ENCODE measurements at regions not wholly inside any gene's neighbourhood (a gene's known extent, or its start where the extent isn't known, plus 50 kb on each side); places are given as distances from the start of the nearest gene placed in this dataset.

GRCh38 chr2:62306751-62307468 is 111.0 kb downstream of the B3GNT2 start:
- no peaks in the 10 kb centered on the region for H3K9me3 ChIP-seq (replicated peaks; ENCODE audit: control insufficient read depth, low read depth, low read length)
- H3K27me3 ChIP-seq (ENCODE audit: control insufficient read depth, insufficient read depth, low read length) = no peaks in the 10 kb centered on the region
- DNase-seq = no peak
- H3K27ac ChIP-seq (ENCODE audit: low read length) = peak overlapping the region; percentile 13
- peaks cover 23% of the 10 kb centered on the region for H3K4me1 ChIP-seq (ENCODE audit: control insufficient read depth, insufficient read depth, low read length)
- H3K4me3 ChIP-seq (ENCODE audit: low read length) = no peak overlapping the region
- no peaks in the 10 kb centered on the region for H3K36me3 ChIP-seq (ENCODE audit: control insufficient read depth, insufficient read depth, low read length)
- 55% methylated on average over 5 of the region's 7 CpGs for WGBS (ENCODE audit: insufficient coverage)

- DNase-seq = no peak
- Histone ChIP-seq H3K27me3 (ENCODE audit: control insufficient read depth, insufficient read depth, low read length) (no peaks in the 10 kb centered on the region), H3K9me3 (replicated peaks; ENCODE audit: control insufficient read depth, low read depth, low read length) (no peaks in the 10 kb centered on the region), H3K4me3 (ENCODE audit: low read length) (no peak overlapping the region), H3K4me1 (ENCODE audit: control insufficient read depth, insufficient read depth, low read length) (peaks cover 23% of the 10 kb centered on the region), H3K27ac (ENCODE audit: low read length) (no peak overlapping the region), H3K36me3 (ENCODE audit: control insufficient read depth, insufficient read depth, low read length) (no peaks in the 10 kb centered on the region)
- WGBS (ENCODE audit: insufficient coverage) = 64% methylated on average over 9 of the region's 12 CpGs
Observed at GRCh38 chr2:62305421-62306176, 109.7 kb downstream of the B3GNT2 start.

GRCh38 chr2:62304429-62305417 is 108.8 kb downstream of the B3GNT2 start:
- WGBS (ENCODE audit: insufficient coverage) = 64% methylated on average over 9 of the region's 13 CpGs
- peak; percentile 26 for DNase-seq

GRCh38 chr2:62303788-62304187 is 107.9 kb downstream of the B3GNT2 start:
- peak overlapping the region; percentile 32 for H3K27ac ChIP-seq (ENCODE audit: low read length)
- WGBS (ENCODE audit: insufficient coverage) = 81% methylated on average over 2 of the region's 3 CpGs
- no peak overlapping the region for H3K4me3 ChIP-seq (ENCODE audit: low read length)
- H3K4me1 ChIP-seq (ENCODE audit: control insufficient read depth, insufficient read depth, low read length) = peaks cover 15% of the 10 kb centered on the region
- DNase-seq = no peak
- no peaks in the 10 kb centered on the region for H3K36me3 ChIP-seq (ENCODE audit: control insufficient read depth, insufficient read depth, low read length)
- no peaks in the 10 kb centered on the region for H3K9me3 ChIP-seq (replicated peaks; ENCODE audit: control insufficient read depth, low read depth, low read length)
- H3K27me3 ChIP-seq (ENCODE audit: control insufficient read depth, insufficient read depth, low read length) = no peaks in the 10 kb centered on the region

More at GRCh38 chr2:62304429-62305417, 108.8 kb downstream of the B3GNT2 start:
- no peak overlapping the region for H3K4me3 ChIP-seq (ENCODE audit: low read length)
- peaks cover 20% of the 10 kb centered on the region for H3K4me1 ChIP-seq (ENCODE audit: control insufficient read depth, insufficient read depth, low read length)
- no peaks in the 10 kb centered on the region for H3K9me3 ChIP-seq (replicated peaks; ENCODE audit: control insufficient read depth, low read depth, low read length)
- no peaks in the 10 kb centered on the region for H3K27me3 ChIP-seq (ENCODE audit: control insufficient read depth, insufficient read depth, low read length)
- H3K27ac ChIP-seq (ENCODE audit: low read length) = peak overlapping the region; percentile 32
- H3K36me3 ChIP-seq (ENCODE audit: control insufficient read depth, insufficient read depth, low read length) = no peaks in the 10 kb centered on the region

GRCh38 chr2:62302631-62303435 is 106.9 kb downstream of the B3GNT2 start:
- no peak for DNase-seq
- 43% methylated on average over 2 of the region's 6 CpGs for WGBS (ENCODE audit: insufficient coverage)
- H3K27ac ChIP-seq (ENCODE audit: low read length) = no peak overlapping the region

GRCh38 chr2:62300925-62301324 is 105.0 kb downstream of the B3GNT2 start:
- H3K36me3 ChIP-seq (ENCODE audit: control insufficient read depth, insufficient read depth, low read length) = no peaks in the 10 kb centered on the region
- no peak overlapping the region for H3K4me3 ChIP-seq (ENCODE audit: low read length)
- DNase-seq = no peak
- no peaks in the 10 kb centered on the region for H3K9me3 ChIP-seq (replicated peaks; ENCODE audit: control insufficient read depth, low read depth, low read length)
- peaks cover 4% of the 10 kb centered on the region for H3K4me1 ChIP-seq (ENCODE audit: control insufficient read depth, insufficient read depth, low read length)
- no peaks in the 10 kb centered on the region for H3K27me3 ChIP-seq (ENCODE audit: control insufficient read depth, insufficient read depth, low read length)
- H3K27ac ChIP-seq (ENCODE audit: low read length) = no peak overlapping the region
- WGBS (ENCODE audit: insufficient coverage) = no CpG with 5 or more reads among the region's 4 CpGs

More at GRCh38 chr2:62302631-62303435, 106.9 kb downstream of the B3GNT2 start:
- H3K27me3 ChIP-seq (ENCODE audit: control insufficient read depth, insufficient read depth, low read length) = no peaks in the 10 kb centered on the region
- peaks cover 13% of the 10 kb centered on the region for H3K4me1 ChIP-seq (ENCODE audit: control insufficient read depth, insufficient read depth, low read length)
- H3K9me3 ChIP-seq (replicated peaks; ENCODE audit: control insufficient read depth, low read depth, low read length) = no peaks in the 10 kb centered on the region
- H3K4me3 ChIP-seq (ENCODE audit: low read length) = no peak overlapping the region
- no peaks in the 10 kb centered on the region for H3K36me3 ChIP-seq (ENCODE audit: control insufficient read depth, insufficient read depth, low read length)

GRCh38 chr2:62297624-62298010 is 101.7 kb downstream of the B3GNT2 start:
- DNase-seq = no peak
- Histone ChIP-seq H3K9me3 (replicated peaks; ENCODE audit: control insufficient read depth, low read depth, low read length) (no peaks in the 10 kb centered on the region), H3K4me3 (ENCODE audit: low read length) (no peak overlapping the region), H3K36me3 (ENCODE audit: control insufficient read depth, insufficient read depth, low read length) (no peaks in the 10 kb centered on the region), H3K4me1 (ENCODE audit: control insufficient read depth, insufficient read depth, low read length) (peaks cover 15% of the 10 kb centered on the region), H3K27ac (ENCODE audit: low read length) (no peak overlapping the region), H3K27me3 (ENCODE audit: control insufficient read depth, insufficient read depth, low read length) (no peaks in the 10 kb centered on the region)
- no CpG with 5 or more reads among the region's 3 CpGs for WGBS (ENCODE audit: insufficient coverage)

GRCh38 chr2:62296832-62297623 is 101.1 kb downstream of the B3GNT2 start:
- H3K27me3 ChIP-seq (ENCODE audit: control insufficient read depth, insufficient read depth, low read length) = no peaks in the 10 kb centered on the region
- H3K27ac ChIP-seq (ENCODE audit: low read length) = no peak overlapping the region
- no peaks in the 10 kb centered on the region for H3K9me3 ChIP-seq (replicated peaks; ENCODE audit: control insufficient read depth, low read depth, low read length)
- no peaks in the 10 kb centered on the region for H3K36me3 ChIP-seq (ENCODE audit: control insufficient read depth, insufficient read depth, low read length)
- 65% methylated on average over 4 of the region's 8 CpGs for WGBS (ENCODE audit: insufficient coverage)
- no peak for DNase-seq
- H3K4me3 ChIP-seq (ENCODE audit: low read length) = no peak overlapping the region
- peaks cover 19% of the 10 kb centered on the region for H3K4me1 ChIP-seq (ENCODE audit: control insufficient read depth, insufficient read depth, low read length)

Data from muscle of leg (tissue), 3 donors.